ENCODE measurements at regions not wholly inside any gene's neighbourhood (a gene's known extent, or its start where the extent isn't known, plus 50 kb on each side); places are given as distances from the start of the nearest gene placed in this dataset.

GRCh38 chr1:65062339-65062738, 85.7 kb upstream of the AK4 start:
- no peak for DNase-seq (ENCODE audit: extremely low read depth, low read depth)

GRCh38 chr1:65063025-65063424, 85.0 kb upstream of the AK4 start:
- DNase-seq (ENCODE audit: extremely low read depth, low read depth): no peak
- TF ChIP-seq CTCF (IDR thresholded peaks at IDR 0.05; ENCODE audit: low read depth, low read length): no peak

More at GRCh38 chr1:65062339-65062738, 85.7 kb upstream of the AK4 start:
- TF ChIP-seq CTCF (IDR thresholded peaks at IDR 0.05; ENCODE audit: low read depth, low read length): no peak

- TF ChIP-seq CTCF (IDR thresholded peaks at IDR 0.05; ENCODE audit: low read depth, low read length): no peak
- DNase-seq (ENCODE audit: extremely low read depth, low read depth): no peak
Observed at GRCh38 chr1:65064981-65065380, 83.0 kb upstream of the AK4 start.

GRCh38 chr1:65065524-65066418, 82.2 kb upstream of the AK4 start:
- DNase-seq (ENCODE audit: extremely low read depth, low read depth): no peak
- no peak for TF ChIP-seq CTCF (IDR thresholded peaks at IDR 0.05; ENCODE audit: low read depth, low read length)

GRCh38 chr1:65066419-65066765, 81.6 kb upstream of the AK4 start:
- no peak for TF ChIP-seq CTCF (IDR thresholded peaks at IDR 0.05; ENCODE audit: low read depth, low read length)
- DNase-seq (ENCODE audit: extremely low read depth, low read depth): no peak

GRCh38 chr1:65066766-65067490, 81.1 kb upstream of the AK4 start:
- peak; percentile 59 for DNase-seq (ENCODE audit: extremely low read depth, low read depth)
- no peak for TF ChIP-seq CTCF (IDR thresholded peaks at IDR 0.05; ENCODE audit: low read depth, low read length)

All from AG09319 (cell line).